ENCODE measurements at regions not wholly inside any gene's neighbourhood (a gene's known extent, or its start where the extent isn't known, plus 50 kb on each side); places are given as distances from the start of the nearest gene placed in this dataset.

DNA sequence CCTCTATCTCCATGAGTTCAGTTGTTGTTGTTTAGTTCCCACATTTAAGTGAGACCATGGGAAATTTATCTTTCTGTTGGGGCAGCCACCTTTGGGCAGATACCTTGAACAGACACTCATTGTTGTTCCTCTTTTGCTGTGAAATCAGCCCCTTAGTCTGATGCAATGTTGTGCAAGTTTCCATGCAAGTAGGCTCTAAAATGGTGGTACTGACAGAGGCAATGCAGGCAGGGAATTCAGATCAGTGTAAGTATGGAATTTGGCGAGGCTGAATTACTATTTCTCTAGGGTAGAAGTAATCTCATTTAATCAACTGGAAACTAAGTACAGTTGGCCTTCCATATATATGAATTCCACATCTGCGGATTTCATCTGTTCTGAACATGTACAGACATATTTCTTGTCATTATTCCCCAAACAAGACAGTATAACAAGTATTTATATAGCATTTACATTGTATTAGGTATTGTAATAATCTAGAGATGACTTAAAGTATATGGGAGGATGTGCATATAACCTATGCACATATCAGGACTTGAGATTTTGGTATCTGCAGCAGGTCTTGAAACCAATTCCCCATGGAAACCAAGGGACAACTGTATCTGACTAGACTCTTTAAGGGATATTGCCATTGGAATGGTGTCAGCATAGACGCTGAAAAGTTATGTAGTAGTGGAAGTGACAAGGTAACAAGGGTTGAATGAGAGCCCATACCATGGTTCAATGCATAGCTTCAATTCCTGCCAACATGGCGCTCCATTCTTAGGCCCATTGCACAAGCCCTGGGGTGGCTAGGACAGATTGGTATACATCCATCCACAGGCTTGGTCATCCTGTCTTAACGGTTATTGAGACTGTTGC is 281.5 kb upstream of the HTR2A start:
- TF ChIP-seq, protein P1, sequence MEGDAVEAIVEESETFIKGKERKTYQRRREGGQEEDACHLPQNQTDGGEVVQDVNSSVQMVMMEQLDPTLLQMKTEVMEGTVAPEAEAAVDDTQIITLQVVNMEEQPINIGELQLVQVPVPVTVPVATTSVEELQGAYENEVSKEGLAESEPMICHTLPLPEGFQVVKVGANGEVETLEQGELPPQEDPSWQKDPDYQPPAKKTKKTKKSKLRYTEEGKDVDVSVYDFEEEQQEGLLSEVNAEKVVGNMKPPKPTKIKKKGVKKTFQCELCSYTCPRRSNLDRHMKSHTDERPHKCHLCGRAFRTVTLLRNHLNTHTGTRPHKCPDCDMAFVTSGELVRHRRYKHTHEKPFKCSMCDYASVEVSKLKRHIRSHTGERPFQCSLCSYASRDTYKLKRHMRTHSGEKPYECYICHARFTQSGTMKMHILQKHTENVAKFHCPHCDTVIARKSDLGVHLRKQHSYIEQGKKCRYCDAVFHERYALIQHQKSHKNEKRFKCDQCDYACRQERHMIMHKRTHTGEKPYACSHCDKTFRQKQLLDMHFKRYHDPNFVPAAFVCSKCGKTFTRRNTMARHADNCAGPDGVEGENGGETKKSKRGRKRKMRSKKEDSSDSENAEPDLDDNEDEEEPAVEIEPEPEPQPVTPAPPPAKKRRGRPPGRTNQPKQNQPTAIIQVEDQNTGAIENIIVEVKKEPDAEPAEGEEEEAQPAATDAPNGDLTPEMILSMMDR (IDR thresholded peaks at IDR 0.05), result no peak
- no peak for TF ChIP-seq ZFX (IDR thresholded peaks at IDR 0.05; ENCODE audit: borderline replicate concordance)

All from 22Rv1 (cell line).